Spleen (tissue), 7 donors: ENCODE measurements at regions not wholly inside any gene's neighbourhood (a gene's known extent, or its start where the extent isn't known, plus 50 kb on each side); places are given as distances from the start of the nearest gene placed in this dataset.

Experiments
- CTCF ChIP-seq, 11 experiments: fragments of 200-600 bp in 7 of 11; fragments of 450-650 bp in 4 of 11; sonication (generic) in 4 of 11; IDR thresholded peaks in 8 of 11; conservative IDR thresholded peaks in 3 of 11; 1 replicate in 7 of 11; 2 replicates in 4 of 11; pipeline versions ENCODE4 v1.4.0 to v1.8.0; 2016 to 2021; ENCODE audit warnings: antibody characterized with exemption in 11 of 11, inconsistent platforms in 4 of 11, mild to moderate bottlenecking in 1 of 11
- POLR2A ChIP-seq, 3 donors: fragments of 450-650 bp; IDR thresholded peaks; one replicate each; pipeline ENCODE4 v1.5.1; 2017; ENCODE audit warnings: antibody characterized with exemption in 3 of 3, mild to moderate bottlenecking in 1 of 3
- POLR2AphosphoS5 ChIP-seq, 3 donors: sonication (generic); formaldehyde crosslinking; IDR thresholded peaks; one replicate each; pipeline ENCODE4 v1.5.1; 2017; ENCODE audit warnings: antibody characterized with exemption in 3 of 3
- donor health status: DM: no; HTN: no; CAD: no; lungs with moderate emphysema.
- donor health status: DM: no; HTN: no; CAD: no.
- donor health status: DM: no; HTN: no; CAD: no.

- TF ChIP-seq POLR2A (IDR thresholded peaks at IDR 0.05) (no peak), CTCF (IDR thresholded peaks at IDR 0.05 in 8 of 11, conservative IDR thresholded peaks at IDR 0.05 in 3 of 11) (no peak), POLR2AphosphoS5 (IDR thresholded peaks at IDR 0.05) (no peak)
Observed at GRCh38 chr6:15775076-15775634, 112.3 kb upstream of the DTNBP1 start.
